ENCODE measurements at regions not wholly inside any gene's neighbourhood (a gene's known extent, or its start where the extent isn't known, plus 50 kb on each side); places are given as distances from the start of the nearest gene placed in this dataset.

GRCh38 chr5:175211956-175212756 is 231.8 kb downstream of the DRD1 start:
- no peaks in the 10 kb centered on the region for H3K27me3 ChIP-seq (ENCODE audit: control insufficient read depth in 2 of 2, insufficient read depth in 2 of 2, low read length in 2 of 2)
- no peaks in the 10 kb centered on the region for H3K9me3 ChIP-seq (ENCODE audit: control insufficient read depth in 2 of 2, low read length in 2 of 2)
- H3K9ac ChIP-seq (ENCODE audit: low read depth in 1 of 2, low read length in 2 of 2): no peak overlapping the region
- no peaks in the 10 kb centered on the region for H3K36me3 ChIP-seq (ENCODE audit: control insufficient read depth in 2 of 2, insufficient read depth in 2 of 2, low read length in 2 of 2)
- H3K4me3 ChIP-seq (ENCODE audit: low read length in 2 of 2): no peak overlapping the region
- no peak overlapping the region for H3K27ac ChIP-seq (ENCODE audit: low read depth in 2 of 2, low read length in 2 of 2)
- H3K4me1 ChIP-seq (ENCODE audit: control insufficient read depth in 2 of 2, insufficient read depth in 2 of 2, low read length in 2 of 2): no peaks in the 10 kb centered on the region

GRCh38 chr5:175207321-175208040 is 236.5 kb downstream of the DRD1 start:
- H3K36me3 ChIP-seq (ENCODE audit: control insufficient read depth in 2 of 2, insufficient read depth in 2 of 2, low read length in 2 of 2): no peaks in the 10 kb centered on the region
- no peak overlapping the region for H3K27ac ChIP-seq (ENCODE audit: low read depth in 2 of 2, low read length in 2 of 2)
- no peak overlapping the region for H3K4me3 ChIP-seq (ENCODE audit: low read length in 2 of 2)
- H3K27me3 ChIP-seq (ENCODE audit: control insufficient read depth in 2 of 2, insufficient read depth in 2 of 2, low read length in 2 of 2): no peaks in the 10 kb centered on the region
- no peak overlapping the region for H3K9ac ChIP-seq (ENCODE audit: low read depth in 1 of 2, low read length in 2 of 2)
- H3K9me3 ChIP-seq (ENCODE audit: control insufficient read depth in 2 of 2, low read length in 2 of 2): no peaks in the 10 kb centered on the region
- H3K4me1 ChIP-seq (ENCODE audit: control insufficient read depth in 2 of 2, insufficient read depth in 2 of 2, low read length in 2 of 2): no peaks in the 10 kb centered on the region

- Histone ChIP-seq H3K9ac (ENCODE audit: low read depth in 1 of 2, low read length in 2 of 2) (no peak overlapping the region), H3K36me3 (ENCODE audit: control insufficient read depth in 2 of 2, insufficient read depth in 2 of 2, low read length in 2 of 2) (no peaks in the 10 kb centered on the region), H3K4me1 (ENCODE audit: control insufficient read depth in 2 of 2, insufficient read depth in 2 of 2, low read length in 2 of 2) (no peaks in the 10 kb centered on the region), H3K4me3 (ENCODE audit: low read length in 2 of 2) (no peak overlapping the region), H3K9me3 (ENCODE audit: control insufficient read depth in 2 of 2, low read length in 2 of 2) (no peaks in the 10 kb centered on the region), H3K27ac (ENCODE audit: low read depth in 2 of 2, low read length in 2 of 2) (no peak overlapping the region), H3K27me3 (ENCODE audit: control insufficient read depth in 2 of 2, insufficient read depth in 2 of 2, low read length in 2 of 2) (no peaks in the 10 kb centered on the region)
Measured at GRCh38 chr5:175206669-175207068, 237.3 kb downstream of the DRD1 start.

GRCh38 chr5:175202463-175203068 is 241.4 kb downstream of the DRD1 start:
- Histone ChIP-seq H3K27ac (ENCODE audit: low read depth in 2 of 2, low read length in 2 of 2) (no peak overlapping the region), H3K36me3 (ENCODE audit: control insufficient read depth in 2 of 2, insufficient read depth in 2 of 2, low read length in 2 of 2) (no peaks in the 10 kb centered on the region), H3K9me3 (ENCODE audit: control insufficient read depth in 2 of 2, low read length in 2 of 2) (no peaks in the 10 kb centered on the region), H3K27me3 (ENCODE audit: control insufficient read depth in 2 of 2, insufficient read depth in 2 of 2, low read length in 2 of 2) (no peaks in the 10 kb centered on the region), H3K4me1 (ENCODE audit: control insufficient read depth in 2 of 2, insufficient read depth in 2 of 2, low read length in 2 of 2) (no peaks in the 10 kb centered on the region), H3K9ac (ENCODE audit: low read depth in 1 of 2, low read length in 2 of 2) (no peak overlapping the region), H3K4me3 (ENCODE audit: low read length in 2 of 2) (no peak overlapping the region)

GRCh38 chr5:175201393-175201792 is 242.6 kb downstream of the DRD1 start:
- no peak overlapping the region for H3K9ac ChIP-seq (ENCODE audit: low read depth in 1 of 2, low read length in 2 of 2)
- no peaks in the 10 kb centered on the region for H3K36me3 ChIP-seq (ENCODE audit: control insufficient read depth in 2 of 2, insufficient read depth in 2 of 2, low read length in 2 of 2)
- no peaks in the 10 kb centered on the region for H3K27me3 ChIP-seq (ENCODE audit: control insufficient read depth in 2 of 2, insufficient read depth in 2 of 2, low read length in 2 of 2)
- H3K4me1 ChIP-seq (ENCODE audit: control insufficient read depth in 2 of 2, insufficient read depth in 2 of 2, low read length in 2 of 2): no peaks in the 10 kb centered on the region
- H3K9me3 ChIP-seq (ENCODE audit: control insufficient read depth in 2 of 2, low read length in 2 of 2): no peaks in the 10 kb centered on the region
- H3K4me3 ChIP-seq (ENCODE audit: low read length in 2 of 2): no peak overlapping the region
- H3K27ac ChIP-seq (ENCODE audit: low read depth in 2 of 2, low read length in 2 of 2): no peak overlapping the region

- Histone ChIP-seq H3K4me1 (ENCODE audit: control insufficient read depth in 2 of 2, insufficient read depth in 2 of 2, low read length in 2 of 2) (no peaks in the 10 kb centered on the region), H3K4me3 (ENCODE audit: low read length in 2 of 2) (no peak overlapping the region), H3K9ac (ENCODE audit: low read depth in 1 of 2, low read length in 2 of 2) (no peak overlapping the region), H3K36me3 (ENCODE audit: control insufficient read depth in 2 of 2, insufficient read depth in 2 of 2, low read length in 2 of 2) (no peaks in the 10 kb centered on the region), H3K9me3 (ENCODE audit: control insufficient read depth in 2 of 2, low read length in 2 of 2) (no peaks in the 10 kb centered on the region), H3K27ac (ENCODE audit: low read depth in 2 of 2, low read length in 2 of 2) (no peak overlapping the region), H3K27me3 (ENCODE audit: control insufficient read depth in 2 of 2, insufficient read depth in 2 of 2, low read length in 2 of 2) (no peaks in the 10 kb centered on the region)
Measured at GRCh38 chr5:175195698-175196656, 248.0 kb downstream of the DRD1 start.

- Histone ChIP-seq H3K9me3 (ENCODE audit: control insufficient read depth in 2 of 2, low read length in 2 of 2) (no peaks in the 10 kb centered on the region), H3K27ac (ENCODE audit: low read depth in 2 of 2, low read length in 2 of 2) (no peak overlapping the region), H3K36me3 (ENCODE audit: control insufficient read depth in 2 of 2, insufficient read depth in 2 of 2, low read length in 2 of 2) (no peaks in the 10 kb centered on the region), H3K4me3 (ENCODE audit: low read length in 2 of 2) (no peak overlapping the region), H3K4me1 (ENCODE audit: control insufficient read depth in 2 of 2, insufficient read depth in 2 of 2, low read length in 2 of 2) (no peaks in the 10 kb centered on the region), H3K27me3 (ENCODE audit: control insufficient read depth in 2 of 2, insufficient read depth in 2 of 2, low read length in 2 of 2) (no peaks in the 10 kb centered on the region), H3K9ac (ENCODE audit: low read depth in 1 of 2, low read length in 2 of 2) (no peak overlapping the region)
Measured at GRCh38 chr5:175181331-175181730, 262.7 kb downstream of the DRD1 start.

- Histone ChIP-seq H3K27me3 (ENCODE audit: control insufficient read depth in 2 of 2, insufficient read depth in 2 of 2, low read length in 2 of 2) (no peaks in the 10 kb centered on the region), H3K4me1 (ENCODE audit: control insufficient read depth in 2 of 2, insufficient read depth in 2 of 2, low read length in 2 of 2) (no peaks in the 10 kb centered on the region), H3K9me3 (ENCODE audit: control insufficient read depth in 2 of 2, low read length in 2 of 2) (no peaks in the 10 kb centered on the region), H3K36me3 (ENCODE audit: control insufficient read depth in 2 of 2, insufficient read depth in 2 of 2, low read length in 2 of 2) (no peaks in the 10 kb centered on the region), H3K27ac (ENCODE audit: low read depth in 2 of 2, low read length in 2 of 2) (no peak overlapping the region), H3K9ac (ENCODE audit: low read depth in 1 of 2, low read length in 2 of 2) (no peak overlapping the region), H3K4me3 (ENCODE audit: low read length in 2 of 2) (no peak overlapping the region)
Measured at GRCh38 chr5:175170899-175171298, 273.1 kb downstream of the DRD1 start.

- no peaks in the 10 kb centered on the region for H3K27me3 ChIP-seq (ENCODE audit: control insufficient read depth in 2 of 2, insufficient read depth in 2 of 2, low read length in 2 of 2)
- H3K9me3 ChIP-seq (ENCODE audit: control insufficient read depth in 2 of 2, low read length in 2 of 2): no peaks in the 10 kb centered on the region
- H3K4me3 ChIP-seq (ENCODE audit: low read length in 2 of 2): no peak overlapping the region
- no peaks in the 10 kb centered on the region for H3K36me3 ChIP-seq (ENCODE audit: control insufficient read depth in 2 of 2, insufficient read depth in 2 of 2, low read length in 2 of 2)
- H3K27ac ChIP-seq (ENCODE audit: low read depth in 2 of 2, low read length in 2 of 2): no peak overlapping the region
- H3K9ac ChIP-seq (ENCODE audit: low read depth in 1 of 2, low read length in 2 of 2): no peak overlapping the region
- no peaks in the 10 kb centered on the region for H3K4me1 ChIP-seq (ENCODE audit: control insufficient read depth in 2 of 2, insufficient read depth in 2 of 2, low read length in 2 of 2)
Measured at GRCh38 chr5:175168882-175169507, 275.0 kb downstream of the DRD1 start.
